ENCODE measurements at regions not wholly inside any gene's neighbourhood (a gene's known extent, or its start where the extent isn't known, plus 50 kb on each side); places are given as distances from the start of the nearest gene placed in this dataset.
A peak's percentile ranks its signal among the peaks of the same experiment; 100 is the strongest.
"Not testable (repeated sequence)": the region's sequence is repeated elsewhere in the genome, so short reads cannot be mapped to it uniquely, and the experiment has no call there.

DNA sequence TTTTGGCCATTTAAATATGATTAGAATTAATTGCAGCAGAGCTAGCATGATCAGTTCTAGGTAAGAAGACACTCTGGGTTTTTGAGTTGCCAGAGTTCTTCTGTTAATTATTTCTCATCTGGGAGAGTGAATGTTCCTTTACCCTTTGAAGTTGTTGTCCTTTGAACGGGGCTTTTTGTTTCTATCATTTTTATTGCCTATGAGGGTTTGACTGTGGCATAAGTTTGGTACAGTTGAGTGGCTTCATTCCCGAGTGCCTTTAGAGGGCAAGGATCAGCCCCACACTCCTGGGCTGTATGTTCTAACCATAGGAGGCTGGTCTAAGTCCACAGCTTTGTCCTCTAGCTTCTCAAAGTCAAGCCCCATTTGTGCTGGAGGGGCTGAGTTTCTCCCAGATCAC is 804.3 kb downstream of the KCNJ3 start:
- DNase-seq = no peak

DNA sequence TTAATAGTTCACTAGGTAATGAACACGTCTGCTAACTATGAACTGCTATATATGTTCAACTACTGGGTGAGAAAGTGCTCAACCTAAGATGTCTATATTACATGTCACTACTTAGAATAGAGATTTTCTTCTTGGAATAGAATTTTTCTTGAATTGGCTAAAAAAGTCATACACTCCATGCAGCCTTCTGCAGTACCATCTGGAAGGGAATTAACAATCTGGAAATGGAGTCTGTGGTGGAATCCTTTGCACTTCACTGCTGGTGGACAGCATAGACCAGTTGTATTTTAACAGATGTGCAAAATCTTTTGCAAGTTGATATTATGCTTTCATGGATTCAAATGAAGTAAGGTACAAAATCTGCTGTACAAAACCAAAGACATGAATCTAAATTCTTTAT is 799.6 kb downstream of the KCNJ3 start:
- no peak for DNase-seq

- DNase-seq = no peak
These were observed 796.2 kb downstream of the KCNJ3 start for GRCh38 chr2:155494744-155495143.

- no peak for DNase-seq
These were observed 786.8 kb downstream of the KCNJ3 start for GRCh38 chr2:155485141-155485842.

DNA sequence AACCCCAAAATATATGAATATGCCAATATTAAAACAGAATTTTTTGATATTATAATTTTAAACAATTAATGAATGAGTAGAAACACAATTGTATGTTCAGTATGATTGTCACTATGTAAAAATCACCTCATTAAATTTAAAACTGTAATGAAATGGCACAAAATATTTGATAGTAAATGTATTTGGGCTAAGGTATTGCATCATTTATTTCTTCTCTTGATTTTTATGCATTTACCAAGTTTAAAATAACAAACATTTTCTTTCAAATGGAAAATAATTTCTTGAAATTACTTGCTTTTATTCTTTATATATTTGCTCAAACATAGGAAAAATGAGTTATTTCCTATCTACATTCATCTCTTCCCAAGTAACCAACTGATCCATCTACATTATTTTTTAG is 782.6 kb downstream of the KCNJ3 start:
- DNase-seq = no peak

DNA sequence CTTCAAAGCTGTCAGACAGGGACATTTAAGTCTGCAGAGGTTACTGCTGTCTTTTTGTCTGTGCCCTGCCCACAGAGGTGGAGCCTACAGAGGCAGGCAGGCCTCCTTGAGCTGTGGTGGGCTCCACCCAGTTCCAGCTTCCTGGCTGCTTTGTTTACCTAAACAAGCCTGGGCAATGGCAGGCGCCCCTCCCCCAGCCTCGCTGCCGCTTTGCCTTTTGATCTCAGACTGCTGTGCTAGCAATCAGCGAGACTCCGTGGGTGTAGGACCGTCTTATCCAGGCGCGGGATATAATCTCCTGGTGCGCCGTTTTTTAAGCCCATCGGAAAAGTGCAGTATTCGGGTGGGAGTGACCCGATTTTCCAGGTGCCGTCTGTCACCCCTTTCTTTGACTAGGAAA is 773.5 kb downstream of the KCNJ3 start:
- not testable (repeated sequence) for DNase-seq

DNA sequence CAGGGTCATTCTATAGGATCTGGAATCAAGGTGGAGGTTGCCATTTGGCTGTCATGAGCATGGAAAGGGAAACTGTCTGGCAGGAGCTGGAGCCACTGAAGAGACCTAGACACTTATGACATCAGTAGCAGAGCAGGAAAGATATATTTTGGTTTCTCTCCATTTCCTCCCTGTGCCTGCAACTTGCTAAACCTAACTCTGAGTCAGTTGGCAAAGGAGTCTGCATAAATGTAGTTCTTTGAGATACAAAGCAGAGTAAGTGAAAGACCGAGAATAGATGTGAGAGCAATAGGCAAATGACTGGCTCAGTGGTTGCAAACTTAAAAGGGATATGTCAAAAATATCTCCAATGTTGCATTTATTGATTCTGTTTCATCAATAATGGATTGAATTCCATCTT is 757.7 kb downstream of the KCNJ3 start:
- no peak for DNase-seq

DNA sequence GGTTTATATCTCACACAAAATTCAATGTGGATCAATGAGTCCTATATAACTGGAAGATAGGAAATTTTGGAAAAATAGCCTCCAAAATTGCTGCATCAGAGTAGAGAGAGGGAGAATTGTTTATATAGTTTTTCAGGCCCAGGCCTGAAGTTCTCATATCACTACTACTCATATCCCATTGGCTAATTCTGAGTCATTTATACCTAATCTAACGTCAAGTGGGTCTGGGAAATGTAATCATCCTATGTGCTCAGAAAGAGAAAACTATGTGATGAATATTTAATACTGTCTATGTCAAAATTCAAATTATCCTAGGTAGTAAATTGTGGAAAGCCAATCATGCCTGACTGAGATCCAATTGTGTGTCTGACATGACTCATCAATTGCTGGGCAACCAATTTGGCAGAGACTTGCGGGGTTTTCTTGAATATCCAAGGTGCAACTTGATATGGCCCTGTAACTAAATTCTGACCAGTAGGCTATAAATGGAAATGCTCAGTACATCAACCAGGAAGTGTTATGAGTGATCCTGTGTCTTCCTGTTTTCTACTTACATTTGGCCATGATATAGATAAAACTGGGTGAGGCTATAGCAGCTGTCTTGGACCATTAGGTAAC is 744.4 kb downstream of the KCNJ3 start:
- no peak for DNase-seq

GRCh38 chr2:155442088-155442487 is 743.6 kb downstream of the KCNJ3 start:
- DNase-seq = no peak

DNA sequence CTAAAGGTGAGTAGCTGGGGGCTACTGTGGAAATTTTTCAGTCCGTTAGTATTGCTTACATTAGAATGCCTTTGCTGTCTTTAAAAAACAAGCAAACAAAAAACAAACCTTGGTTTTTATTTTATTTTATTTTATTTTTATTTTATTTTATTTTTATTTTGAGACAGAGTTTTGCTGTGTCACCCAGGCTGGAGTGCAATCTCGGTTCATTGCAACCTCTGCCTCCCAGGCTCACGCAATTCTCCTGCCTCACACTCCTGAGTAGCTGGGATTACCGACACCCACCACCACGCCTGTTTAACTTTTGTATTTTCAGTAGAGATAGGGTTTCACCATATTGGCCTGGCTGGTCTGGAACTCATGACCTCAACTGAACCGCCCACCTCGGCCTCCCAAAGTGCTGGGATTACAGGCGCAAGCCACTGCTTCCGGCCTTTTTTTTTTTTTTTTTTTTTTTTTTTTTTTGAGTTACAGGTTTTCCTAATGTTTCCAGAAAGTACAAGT is 732.6 kb downstream of the KCNJ3 start:
- DNase-seq = no peak

- no peak for DNase-seq
These were observed 729.0 kb downstream of the KCNJ3 start for GRCh38 chr2:155427470-155427869.

- no peak for DNase-seq
These were observed 726.0 kb downstream of the KCNJ3 start for GRCh38 chr2:155424518-155424917.

GRCh38 chr2:155418753-155419152 is 720.3 kb downstream of the KCNJ3 start:
- no peak for DNase-seq

DNA sequence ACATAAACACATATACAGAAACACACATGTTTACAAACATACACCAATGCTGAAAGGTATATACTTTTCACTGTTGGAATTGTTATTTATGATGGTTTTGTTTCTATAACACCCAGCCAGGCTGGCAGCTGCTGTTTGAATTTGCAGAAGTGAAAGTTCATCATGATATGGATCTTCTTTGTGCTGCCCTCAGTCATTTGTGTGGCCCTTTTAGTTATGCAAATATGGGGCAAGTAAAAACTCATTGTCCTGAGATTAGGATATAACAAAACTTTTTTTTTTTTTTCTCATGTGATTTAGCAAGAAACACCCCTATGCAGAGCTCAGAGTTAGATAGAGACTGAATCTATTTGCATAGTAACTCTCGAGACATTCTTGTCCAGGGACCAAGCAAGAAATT is 714.1 kb downstream of the KCNJ3 start:
- DNase-seq = no peak

DNA sequence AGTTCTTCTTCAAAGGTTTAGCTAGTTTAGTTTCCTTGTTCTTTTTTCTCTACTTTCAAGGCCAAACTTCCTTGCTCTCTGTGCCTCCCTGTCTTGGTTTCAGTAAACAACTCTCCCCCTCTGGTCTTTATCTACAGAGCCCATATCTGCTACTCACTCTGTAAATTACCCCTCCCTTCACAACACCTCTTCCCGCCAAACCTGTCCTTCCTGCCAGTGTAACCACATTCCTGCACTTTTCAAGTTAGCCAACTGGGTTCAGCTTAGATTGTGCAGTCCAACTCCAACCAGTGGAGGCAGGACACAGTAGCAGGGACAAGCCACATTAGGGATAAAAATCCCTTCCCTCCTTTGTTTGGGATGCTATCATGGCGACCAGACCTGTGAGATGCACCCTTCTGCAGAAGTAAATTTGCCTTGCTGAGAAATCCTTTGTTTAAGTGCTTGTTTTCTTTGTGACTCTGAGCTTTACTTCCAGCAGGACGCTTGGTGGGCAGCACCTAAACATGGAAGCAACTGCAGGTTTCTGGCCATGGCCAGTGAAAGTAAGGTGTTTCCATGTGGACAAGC is 706.0 kb downstream of the KCNJ3 start:
- no peak for DNase-seq

DNA sequence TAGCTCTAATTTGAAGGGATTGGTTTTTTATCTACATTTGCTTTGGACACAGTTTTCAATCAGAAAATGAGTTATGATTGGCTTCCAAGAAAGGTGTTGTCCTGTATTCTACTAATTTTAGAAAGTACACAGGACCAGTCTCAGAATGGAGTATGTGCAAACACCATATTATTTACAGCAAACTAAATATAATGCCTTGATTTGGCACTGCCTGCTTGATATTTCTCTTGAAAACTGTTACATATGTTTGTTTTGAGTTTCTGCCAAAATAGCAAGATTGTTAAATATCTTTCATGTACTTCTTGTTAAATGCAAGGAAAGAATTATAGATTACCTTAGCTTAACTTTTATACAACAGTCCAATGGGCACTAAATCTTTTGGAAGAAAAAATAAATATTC is 694.9 kb downstream of the KCNJ3 start:
- DNase-seq = no peak

GRCh38 chr2:155391613-155392130 is 693.2 kb downstream of the KCNJ3 start:
- no peak for DNase-seq

DNA sequence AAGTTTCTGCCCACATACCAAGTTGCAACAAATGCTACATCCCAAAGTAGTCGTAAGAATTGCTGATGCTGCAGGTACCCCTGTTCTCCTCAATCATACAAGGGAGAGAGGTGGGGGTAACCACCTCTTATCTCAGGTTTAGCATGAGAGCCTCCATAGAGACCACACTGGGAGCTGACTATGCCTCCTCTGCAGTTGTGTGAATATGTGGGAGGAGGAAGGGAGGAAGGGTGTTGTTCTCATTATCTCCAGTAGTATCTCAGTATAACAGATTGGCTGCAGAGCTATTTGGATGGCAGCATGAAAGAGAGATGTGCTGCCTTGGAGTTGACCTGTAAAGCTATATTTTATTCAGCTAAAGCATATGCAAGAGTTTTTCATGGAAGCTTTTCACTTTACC is 690.7 kb downstream of the KCNJ3 start:
- no peak for DNase-seq

- DNase-seq = no peak
These were observed 686.1 kb downstream of the KCNJ3 start for GRCh38 chr2:155384555-155385123.

DNA sequence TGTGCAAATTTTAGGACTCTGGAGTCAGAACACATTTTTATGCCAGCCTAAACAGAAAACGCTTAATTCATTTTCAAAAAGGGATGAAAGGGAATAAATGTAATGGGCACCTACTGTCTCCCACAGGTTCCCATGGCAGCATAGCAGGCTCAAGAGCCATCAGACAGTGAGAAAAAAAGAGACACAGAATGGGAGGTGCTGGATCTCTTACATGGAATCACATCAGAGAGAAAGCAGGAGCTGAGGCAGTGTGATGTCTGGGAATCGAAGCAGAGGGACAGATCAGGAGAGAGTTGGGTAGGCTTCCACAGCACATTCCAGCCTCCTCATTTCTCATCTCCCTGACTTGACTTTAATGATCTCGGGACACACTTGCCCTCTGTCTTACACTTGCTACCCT is 684.3 kb downstream of the KCNJ3 start:
- no peak for DNase-seq

DNA sequence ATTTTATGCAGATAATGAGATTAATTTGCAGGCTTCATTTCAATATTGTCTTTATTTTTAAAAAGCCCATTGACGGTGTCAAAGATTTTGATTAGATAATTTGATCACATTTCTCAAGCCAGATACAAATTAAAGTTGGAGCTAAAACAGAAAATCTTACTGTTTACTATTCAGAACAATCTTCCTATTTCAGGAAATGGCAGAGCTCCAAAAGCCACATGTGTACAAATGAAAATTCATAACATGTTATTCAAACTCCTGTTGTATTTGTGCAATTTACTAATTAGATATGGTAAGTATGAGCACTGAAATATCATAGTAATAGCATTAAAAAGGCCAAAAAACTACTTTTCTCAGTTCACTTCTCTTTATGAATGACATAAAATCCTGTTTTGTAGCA is 682.9 kb downstream of the KCNJ3 start:
- DNase-seq = no peak

- no peak for DNase-seq
These were observed 681.0 kb downstream of the KCNJ3 start for GRCh38 chr2:155379494-155379893.

DNA sequence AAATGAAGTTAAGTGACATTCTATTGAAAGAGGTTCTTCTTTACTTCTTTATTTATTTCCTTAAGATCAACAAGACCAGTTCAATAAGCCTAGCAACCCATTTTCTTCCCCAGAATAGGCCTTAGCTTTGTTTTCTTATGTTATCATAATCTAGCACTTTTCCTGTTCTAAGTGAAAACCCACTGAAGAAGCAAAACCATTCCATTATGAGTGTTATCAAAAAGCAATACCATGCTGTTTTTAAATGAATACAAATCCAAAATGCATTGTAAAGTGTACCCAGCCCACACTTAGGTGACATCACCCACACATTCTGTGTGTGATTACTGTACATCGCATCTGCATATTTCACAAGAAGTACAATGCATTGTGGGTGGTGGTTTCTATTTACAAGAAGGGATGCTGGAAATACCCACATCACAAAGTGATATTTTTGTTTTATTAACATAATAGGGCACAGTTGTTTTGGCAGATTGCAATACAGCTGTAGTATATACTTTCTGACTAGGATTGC is 679.5 kb downstream of the KCNJ3 start:
- no peak for DNase-seq

DNA sequence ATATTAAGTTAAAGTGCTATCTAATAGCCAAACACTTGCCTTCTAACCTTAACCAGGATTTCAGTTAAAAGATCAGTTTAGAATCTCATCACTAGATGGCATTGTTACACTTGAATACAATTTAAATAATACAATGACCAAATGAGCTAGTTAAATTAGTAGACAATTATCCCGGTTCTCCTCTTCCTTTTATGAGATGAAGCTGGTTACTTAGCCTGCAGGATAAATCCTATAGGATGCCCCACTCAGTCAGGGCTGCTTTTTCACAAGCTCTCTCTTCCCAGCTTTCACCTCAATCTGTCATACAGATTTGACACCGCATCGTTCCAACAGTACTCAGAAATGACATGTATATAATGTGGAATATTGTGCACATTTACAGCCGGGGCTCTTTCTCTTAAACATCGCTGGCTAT is 678.8 kb downstream of the KCNJ3 start:
- DNase-seq = peak; percentile 74
